Activated T-cell treated with anti-CD3 and anti-CD28 coated beads for 24 hours (primary cell): ENCODE measurements at regions not wholly inside any gene's neighbourhood (a gene's known extent, or its start where the extent isn't known, plus 50 kb on each side); places are given as distances from the start of the nearest gene placed in this dataset.
A peak's percentile ranks its signal among the peaks of the same experiment; 100 is the strongest.
"Not testable (repeated sequence)": the region's sequence is repeated elsewhere in the genome, so short reads cannot be mapped to it uniquely, and the experiment has no call there.

Experiments used
- DNase-seq: peaks from one replicate; pipeline ENCODE4 v3.0.0-alpha.2; 2020; ENCODE audit warnings: low read depth

- DNase-seq, result no peak
These were observed 82.3 kb upstream of the MFGE8 start for GRCh38 chr15:88995449-88995848.

GRCh38 chr15:88997531-88997930 lies 84.4 kb upstream of the MFGE8 start:
- DNase-seq, result no peak

GRCh38 chr15:88998980-88999713 lies 86.0 kb upstream of the MFGE8 start:
- DNase-seq, result no peak

- DNase-seq, result not testable (repeated sequence)
These were observed 86.5 kb upstream of the ABHD2 start for GRCh38 chr15:89001708-89002275.

- no peak for DNase-seq
These were observed 85.9 kb upstream of the ABHD2 start for GRCh38 chr15:89002281-89002761.

- no peak for DNase-seq
These were observed 85.4 kb upstream of the ABHD2 start for GRCh38 chr15:89002830-89003229.

GRCh38 chr15:89003865-89004725 lies 84.2 kb upstream of the ABHD2 start:
- no peak for DNase-seq

- no peak for DNase-seq
These were observed 83.6 kb upstream of the ABHD2 start for GRCh38 chr15:89004726-89005030.

- DNase-seq, result not testable (repeated sequence)
These were observed 80.7 kb upstream of the ABHD2 start for GRCh38 chr15:89007527-89007926.

- DNase-seq, result no peak
These were observed 80.3 kb upstream of the ABHD2 start for GRCh38 chr15:89007989-89008388.

GRCh38 chr15:89009080-89009479 lies 79.2 kb upstream of the ABHD2 start:
- DNase-seq, result no peak

GRCh38 chr15:89015412-89016097 lies 72.7 kb upstream of the ABHD2 start:
- DNase-seq, result no peak

GRCh38 chr15:89016549-89017041 lies 71.7 kb upstream of the ABHD2 start:
- DNase-seq, result no peak

- DNase-seq, result peak; percentile 74
These were observed 70.7 kb upstream of the ABHD2 start for GRCh38 chr15:89017370-89018066.

- no peak for DNase-seq
These were observed 70.0 kb upstream of the ABHD2 start for GRCh38 chr15:89018207-89018606.

GRCh38 chr15:89019436-89019835 lies 68.8 kb upstream of the ABHD2 start:
- no peak for DNase-seq

- no peak for DNase-seq
These were observed 67.0 kb upstream of the ABHD2 start for GRCh38 chr15:89021224-89021623.

- DNase-seq, result not testable (repeated sequence)
These were observed 66.4 kb upstream of the ABHD2 start for GRCh38 chr15:89021886-89022285.

- no peak for DNase-seq
These were observed 64.8 kb upstream of the ABHD2 start for GRCh38 chr15:89023311-89023961.

- no peak for DNase-seq
These were observed 63.8 kb upstream of the ABHD2 start for GRCh38 chr15:89024418-89024817.

- no peak for DNase-seq
These were observed 62.1 kb upstream of the ABHD2 start for GRCh38 chr15:89026167-89026566.
